ENCODE measurements at regions not wholly inside any gene's neighbourhood (a gene's known extent, or its start where the extent isn't known, plus 50 kb on each side); places are given as distances from the start of the nearest gene placed in this dataset.

DNA sequence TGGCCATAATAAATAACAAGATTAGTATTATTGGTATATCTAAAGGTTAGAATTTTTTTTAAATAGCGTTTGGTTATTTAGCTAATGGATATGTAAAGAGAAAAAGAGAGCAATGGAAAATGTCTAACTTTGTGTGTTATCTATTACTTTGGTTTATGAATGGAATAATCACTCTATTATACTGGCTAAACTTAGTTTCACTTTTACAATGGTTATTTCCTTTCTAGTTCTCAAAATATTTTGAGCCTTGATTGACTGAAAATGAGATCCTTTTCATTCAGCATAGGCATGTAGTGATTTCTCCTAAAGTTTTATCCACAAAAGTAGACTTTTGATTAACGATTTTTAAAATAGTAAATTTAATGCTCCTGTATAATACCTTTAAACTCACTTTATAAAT lies 51.6 kb upstream of the MLIP start:
- TF ChIP-seq, protein P1, sequence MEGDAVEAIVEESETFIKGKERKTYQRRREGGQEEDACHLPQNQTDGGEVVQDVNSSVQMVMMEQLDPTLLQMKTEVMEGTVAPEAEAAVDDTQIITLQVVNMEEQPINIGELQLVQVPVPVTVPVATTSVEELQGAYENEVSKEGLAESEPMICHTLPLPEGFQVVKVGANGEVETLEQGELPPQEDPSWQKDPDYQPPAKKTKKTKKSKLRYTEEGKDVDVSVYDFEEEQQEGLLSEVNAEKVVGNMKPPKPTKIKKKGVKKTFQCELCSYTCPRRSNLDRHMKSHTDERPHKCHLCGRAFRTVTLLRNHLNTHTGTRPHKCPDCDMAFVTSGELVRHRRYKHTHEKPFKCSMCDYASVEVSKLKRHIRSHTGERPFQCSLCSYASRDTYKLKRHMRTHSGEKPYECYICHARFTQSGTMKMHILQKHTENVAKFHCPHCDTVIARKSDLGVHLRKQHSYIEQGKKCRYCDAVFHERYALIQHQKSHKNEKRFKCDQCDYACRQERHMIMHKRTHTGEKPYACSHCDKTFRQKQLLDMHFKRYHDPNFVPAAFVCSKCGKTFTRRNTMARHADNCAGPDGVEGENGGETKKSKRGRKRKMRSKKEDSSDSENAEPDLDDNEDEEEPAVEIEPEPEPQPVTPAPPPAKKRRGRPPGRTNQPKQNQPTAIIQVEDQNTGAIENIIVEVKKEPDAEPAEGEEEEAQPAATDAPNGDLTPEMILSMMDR (tag by site-specific recombination; IDR thresholded peaks at IDR 0.05), result no peak
- TF ChIP-seq, protein P2, sequence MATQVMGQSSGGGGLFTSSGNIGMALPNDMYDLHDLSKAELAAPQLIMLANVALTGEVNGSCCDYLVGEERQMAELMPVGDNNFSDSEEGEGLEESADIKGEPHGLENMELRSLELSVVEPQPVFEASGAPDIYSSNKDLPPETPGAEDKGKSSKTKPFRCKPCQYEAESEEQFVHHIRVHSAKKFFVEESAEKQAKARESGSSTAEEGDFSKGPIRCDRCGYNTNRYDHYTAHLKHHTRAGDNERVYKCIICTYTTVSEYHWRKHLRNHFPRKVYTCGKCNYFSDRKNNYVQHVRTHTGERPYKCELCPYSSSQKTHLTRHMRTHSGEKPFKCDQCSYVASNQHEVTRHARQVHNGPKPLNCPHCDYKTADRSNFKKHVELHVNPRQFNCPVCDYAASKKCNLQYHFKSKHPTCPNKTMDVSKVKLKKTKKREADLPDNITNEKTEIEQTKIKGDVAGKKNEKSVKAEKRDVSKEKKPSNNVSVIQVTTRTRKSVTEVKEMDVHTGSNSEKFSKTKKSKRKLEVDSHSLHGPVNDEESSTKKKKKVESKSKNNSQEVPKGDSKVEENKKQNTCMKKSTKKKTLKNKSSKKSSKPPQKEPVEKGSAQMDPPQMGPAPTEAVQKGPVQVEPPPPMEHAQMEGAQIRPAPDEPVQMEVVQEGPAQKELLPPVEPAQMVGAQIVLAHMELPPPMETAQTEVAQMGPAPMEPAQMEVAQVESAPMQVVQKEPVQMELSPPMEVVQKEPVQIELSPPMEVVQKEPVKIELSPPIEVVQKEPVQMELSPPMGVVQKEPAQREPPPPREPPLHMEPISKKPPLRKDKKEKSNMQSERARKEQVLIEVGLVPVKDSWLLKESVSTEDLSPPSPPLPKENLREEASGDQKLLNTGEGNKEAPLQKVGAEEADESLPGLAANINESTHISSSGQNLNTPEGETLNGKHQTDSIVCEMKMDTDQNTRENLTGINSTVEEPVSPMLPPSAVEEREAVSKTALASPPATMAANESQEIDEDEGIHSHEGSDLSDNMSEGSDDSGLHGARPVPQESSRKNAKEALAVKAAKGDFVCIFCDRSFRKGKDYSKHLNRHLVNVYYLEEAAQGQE (tag by site-specific recombination; IDR thresholded peaks at IDR 0.05), result no peak
- TF ChIP-seq ZNF629 (tag by site-specific recombination; IDR thresholded peaks at IDR 0.05), result no peak

All from HEK293 (cell line).